AG04450 (cell line): ENCODE measurements at regions not wholly inside any gene's neighbourhood (a gene's known extent, or its start where the extent isn't known, plus 50 kb on each side); places are given as distances from the start of the nearest gene placed in this dataset.

Source experiments
- CTCF ChIA-PET: fragments of 300-600, 350-600 bp; formaldehyde crosslinking; extraction: SDS; loops from one replicate; lab custom pipeline; 2022; ENCODE audit warnings: antibody characterized with exemption, inconsistent platforms; lab: Charles Lee
- POLR2A ChIA-PET: fragments of 350-600 bp; formaldehyde crosslinking; extraction: SDS; loops from one replicate; lab custom pipeline; 2021; ENCODE audit warnings: antibody characterized with exemption, inconsistent platforms; lab: Yijun Ruan, JAX
- DNase-seq: peaks from one replicate; pipeline ENCODE4 v3.0.0-alpha.2; 2011; ENCODE audit warnings: low read depth, low spot score
- H3K27ac ChIP-seq: one replicate; pipeline ENCODE4 v1.5.1; 2012; ENCODE audit warnings: low read depth, low read length, control low read depth
- H3K27me3 ChIP-seq: one replicate; pipeline ENCODE4 v1.6.0; 2012; ENCODE audit warnings: low read length; ENCODE audit not compliant: control insufficient read depth, insufficient read depth
- H3K4me3 ChIP-seq: 2 replicates; pipeline ENCODE4 v1.5.1; 2011; ENCODE audit warnings: mild to moderate bottlenecking, low read depth, low read length, control low read depth
- H3K9me3 ChIP-seq: 2 replicates; pipeline ENCODE4 v1.5.1; 2012; ENCODE audit warnings: low read length; ENCODE audit not compliant: control insufficient read depth, insufficient read depth
- CTCF ChIP-seq: IDR thresholded peaks from 2 replicates; pipeline ENCODE4 v1.5.1; 2011; ENCODE audit warnings: low read depth, low read length, control low read depth, inconsistent platforms

- ChIA-PET CTCF (no interaction called here), POLR2A (no interaction called here)
- H3K27ac ChIP-seq, result no peak overlapping the region
- DNase-seq, result no peak
- no peak overlapping the region for H3K4me3 ChIP-seq
- no peaks in the 10 kb centered on the region for H3K27me3 ChIP-seq
- TF ChIP-seq CTCF, result no peak
- H3K9me3 ChIP-seq, result no peaks in the 10 kb centered on the region
These were observed 261.4 kb upstream of the GBE1 start for GRCh38 chr3:82022836-82023235.

- no peak overlapping the region for H3K27ac ChIP-seq
- DNase-seq, result no peak
- CTCF ChIA-PET, result no interaction called here
- H3K9me3 ChIP-seq, result no peaks in the 10 kb centered on the region
- H3K27me3 ChIP-seq, result no peaks in the 10 kb centered on the region
- H3K4me3 ChIP-seq, result no peak overlapping the region
- POLR2A ChIA-PET, result no interaction called here
- TF ChIP-seq CTCF, result no peak
These were observed 258.8 kb upstream of the GBE1 start for GRCh38 chr3:82020282-82020681.

- DNase-seq, result no peak
- POLR2A ChIA-PET, result no interaction called here
- no peaks in the 10 kb centered on the region for H3K9me3 ChIP-seq
- no peak overlapping the region for H3K27ac ChIP-seq
- CTCF ChIA-PET, result no interaction called here
- no peak overlapping the region for H3K4me3 ChIP-seq
- H3K27me3 ChIP-seq, result no peaks in the 10 kb centered on the region
- TF ChIP-seq CTCF, result no peak
These were observed 253.8 kb upstream of the GBE1 start for GRCh38 chr3:82015241-82015640.

GRCh38 chr3:82012775-82013174 lies 251.3 kb upstream of the GBE1 start:
- H3K27ac ChIP-seq, result no peak overlapping the region
- H3K27me3 ChIP-seq, result no peaks in the 10 kb centered on the region
- no peaks in the 10 kb centered on the region for H3K9me3 ChIP-seq
- POLR2A ChIA-PET, result no interaction called here
- TF ChIP-seq CTCF, result no peak
- no peak for DNase-seq
- H3K4me3 ChIP-seq, result no peak overlapping the region
- CTCF ChIA-PET, result no interaction called here

- ChIA-PET CTCF (no interaction called here), POLR2A (no interaction called here)
- no peak for DNase-seq
- no peak for TF ChIP-seq CTCF
- Histone ChIP-seq H3K27me3 (no peaks in the 10 kb centered on the region), H3K27ac (no peak overlapping the region), H3K9me3 (no peaks in the 10 kb centered on the region), H3K4me3 (no peak overlapping the region)
These were observed 249.9 kb upstream of the GBE1 start for GRCh38 chr3:82011336-82011735.
